Neural crest cell (in vitro differentiated cells): ENCODE measurements at regions not wholly inside any gene's neighbourhood (a gene's known extent, or its start where the extent isn't known, plus 50 kb on each side); places are given as distances from the start of the nearest gene placed in this dataset.

Experiments
- DNase-seq: peaks from one replicate; pipeline ENCODE4 v3.0.0; 2021; ENCODE audit warnings: low read depth, mixed read lengths, low spot score
- H3K27ac Mint-ChIP-seq: one replicate; pipeline ENCODE4 v1.8.0; 2021; ENCODE audit warnings: mild to moderate bottlenecking, mixed read lengths; ENCODE audit not compliant: unreplicated experiment
- H3K27me3 Mint-ChIP-seq: 2 replicates; pipeline ENCODE4 v1.8.0; 2021; ENCODE audit warnings: low read depth, mild to moderate bottlenecking, mixed read lengths
- H3K36me3 Mint-ChIP-seq: 2 replicates; pipeline ENCODE4 v1.8.0; 2021; ENCODE audit warnings: low read depth, mild to moderate bottlenecking, mixed read lengths
- H3K4me1 Mint-ChIP-seq: 2 replicates; pipeline ENCODE4 v1.8.0; 2021; ENCODE audit warnings: mixed read lengths
- H3K4me3 Mint-ChIP-seq: one replicate; pipeline ENCODE4 v1.8.0; 2021; ENCODE audit warnings: mild to moderate bottlenecking, mixed read lengths
- H3K9me3 Mint-ChIP-seq: 2 replicates; pipeline ENCODE4 v1.8.0; 2021; ENCODE audit warnings: mixed read lengths
- TF ChIP-seq, protein P1 (sequence below): fragments of 200-600 bp; sonication (generic); conservative IDR thresholded peaks from 2 replicates; pipeline ENCODE4 v1.5.0; 2021; ENCODE audit warnings: antibody characterized with exemption, mild to moderate bottlenecking

DNA sequence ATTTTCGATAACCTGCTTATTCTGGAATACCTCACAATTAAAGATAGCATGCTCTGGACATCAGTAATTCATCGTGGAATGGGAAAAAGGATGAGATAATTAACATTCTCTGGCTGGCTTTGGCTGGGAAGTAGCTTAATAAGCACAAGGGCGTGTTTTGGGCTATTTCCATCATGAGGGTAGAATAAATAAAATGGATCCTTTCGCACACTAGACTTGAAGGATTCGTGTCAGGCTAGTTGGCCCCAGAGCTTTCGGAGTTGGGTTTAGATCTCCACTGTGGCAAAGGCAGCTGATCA is 151.2 kb upstream of the ADRA1B start:
- Mint-ChIP-seq H3K36me3 (no peaks in the 10 kb centered on the region), H3K27ac (no peak overlapping the region), H3K4me3 (no peak overlapping the region), H3K4me1 (peaks cover 15% of the 10 kb centered on the region), H3K27me3 (no peaks in the 10 kb centered on the region), H3K9me3 (peaks cover 5% of the 10 kb centered on the region)
- TF ChIP-seq, protein P1, sequence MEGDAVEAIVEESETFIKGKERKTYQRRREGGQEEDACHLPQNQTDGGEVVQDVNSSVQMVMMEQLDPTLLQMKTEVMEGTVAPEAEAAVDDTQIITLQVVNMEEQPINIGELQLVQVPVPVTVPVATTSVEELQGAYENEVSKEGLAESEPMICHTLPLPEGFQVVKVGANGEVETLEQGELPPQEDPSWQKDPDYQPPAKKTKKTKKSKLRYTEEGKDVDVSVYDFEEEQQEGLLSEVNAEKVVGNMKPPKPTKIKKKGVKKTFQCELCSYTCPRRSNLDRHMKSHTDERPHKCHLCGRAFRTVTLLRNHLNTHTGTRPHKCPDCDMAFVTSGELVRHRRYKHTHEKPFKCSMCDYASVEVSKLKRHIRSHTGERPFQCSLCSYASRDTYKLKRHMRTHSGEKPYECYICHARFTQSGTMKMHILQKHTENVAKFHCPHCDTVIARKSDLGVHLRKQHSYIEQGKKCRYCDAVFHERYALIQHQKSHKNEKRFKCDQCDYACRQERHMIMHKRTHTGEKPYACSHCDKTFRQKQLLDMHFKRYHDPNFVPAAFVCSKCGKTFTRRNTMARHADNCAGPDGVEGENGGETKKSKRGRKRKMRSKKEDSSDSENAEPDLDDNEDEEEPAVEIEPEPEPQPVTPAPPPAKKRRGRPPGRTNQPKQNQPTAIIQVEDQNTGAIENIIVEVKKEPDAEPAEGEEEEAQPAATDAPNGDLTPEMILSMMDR = no peak
- DNase-seq = no peak

DNA sequence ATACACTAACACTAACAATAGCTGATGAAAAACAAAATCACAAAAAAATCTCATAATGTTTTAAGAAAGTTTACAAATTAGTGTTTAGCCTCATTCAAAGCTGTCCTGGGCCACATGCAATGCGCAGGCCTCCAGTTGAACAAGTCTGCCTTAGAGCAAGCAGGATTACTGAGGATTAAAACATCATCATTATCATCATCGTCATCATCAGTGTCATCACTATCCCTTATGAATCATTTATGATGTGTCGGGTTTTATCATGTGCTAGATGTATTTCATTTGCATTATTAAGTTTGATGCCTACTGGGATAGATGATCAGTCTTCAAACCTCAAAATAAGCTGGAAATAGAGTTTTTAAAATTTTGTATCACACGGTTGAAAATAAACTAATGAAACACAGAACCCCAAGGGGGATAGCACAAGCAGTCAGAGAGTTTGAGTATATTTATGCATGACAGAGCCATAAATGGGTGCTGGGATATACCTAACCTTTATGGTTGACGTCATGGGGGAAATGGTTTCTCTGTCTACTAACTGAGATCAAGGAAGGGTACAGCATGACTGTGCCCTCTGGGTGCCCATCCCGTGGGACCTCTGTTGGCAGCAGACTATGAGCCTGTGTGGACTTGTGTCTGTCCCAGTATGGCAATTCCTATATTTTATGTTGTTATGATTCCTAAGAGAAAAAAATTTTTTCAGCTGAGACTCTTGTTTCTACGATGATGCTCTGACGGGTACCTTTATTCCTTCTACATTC is 150.3 kb upstream of the ADRA1B start:
- H3K4me1 Mint-ChIP-seq = peaks cover 15% of the 10 kb centered on the region
- DNase-seq = no peak
- H3K36me3 Mint-ChIP-seq = no peaks in the 10 kb centered on the region
- H3K4me3 Mint-ChIP-seq = no peak overlapping the region
- TF ChIP-seq, protein P1 = no peak
- H3K9me3 Mint-ChIP-seq = peaks cover 5% of the 10 kb centered on the region
- no peaks in the 10 kb centered on the region for H3K27me3 Mint-ChIP-seq
- H3K27ac Mint-ChIP-seq = no peak overlapping the region

DNA sequence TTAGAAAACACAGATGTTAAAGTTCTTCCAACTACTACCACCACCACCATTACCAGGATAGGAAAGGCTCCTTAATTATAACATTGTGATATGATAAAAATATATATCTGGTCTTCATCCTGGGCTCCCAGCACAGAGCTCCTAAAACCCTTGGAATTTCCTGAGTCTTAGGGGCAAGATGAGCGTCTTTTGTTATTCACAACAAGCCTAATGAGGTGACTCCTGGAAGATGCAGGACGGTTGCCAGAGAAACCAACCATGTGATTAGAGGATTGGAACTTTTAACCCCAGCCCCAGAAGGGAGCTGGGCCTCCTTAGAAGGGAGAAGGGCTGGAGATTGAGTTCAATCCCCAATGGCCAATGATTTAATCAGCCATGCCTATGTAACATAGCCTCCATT is 148.0 kb upstream of the ADRA1B start:
- Mint-ChIP-seq H3K27ac (no peak overlapping the region), H3K4me3 (no peak overlapping the region), H3K27me3 (peaks cover 5% of the 10 kb centered on the region), H3K9me3 (peaks cover 5% of the 10 kb centered on the region), H3K4me1 (peaks cover 19% of the 10 kb centered on the region), H3K36me3 (no peaks in the 10 kb centered on the region)
- TF ChIP-seq, protein P1 = no peak
- no peak for DNase-seq

DNA sequence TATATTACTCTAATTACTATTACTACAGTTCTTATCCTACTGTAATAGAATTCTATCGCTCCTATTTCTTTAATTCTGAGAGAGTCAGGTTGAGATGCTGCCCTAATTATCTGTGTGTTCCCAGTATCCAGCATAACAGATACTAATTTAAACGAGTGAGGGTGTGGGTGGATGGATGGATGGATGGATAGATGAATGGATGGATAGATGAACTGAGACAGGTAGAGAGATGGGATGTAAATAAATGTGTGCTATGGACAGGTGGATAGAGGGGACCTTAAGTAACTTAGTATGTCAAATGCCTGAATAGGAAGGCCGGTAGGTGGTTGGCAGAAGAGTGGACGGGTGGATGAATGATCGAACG is 143.6 kb upstream of the ADRA1B start:
- no peak for DNase-seq
- Mint-ChIP-seq H3K36me3 (no peaks in the 10 kb centered on the region), H3K27me3 (peaks cover 29% of the 10 kb centered on the region), H3K4me3 (peak overlapping the region; percentile 48), H3K27ac (no peak overlapping the region), H3K9me3 (peaks cover 4% of the 10 kb centered on the region), H3K4me1 (peaks cover 20% of the 10 kb centered on the region)
- TF ChIP-seq, protein P1 = no peak

DNA sequence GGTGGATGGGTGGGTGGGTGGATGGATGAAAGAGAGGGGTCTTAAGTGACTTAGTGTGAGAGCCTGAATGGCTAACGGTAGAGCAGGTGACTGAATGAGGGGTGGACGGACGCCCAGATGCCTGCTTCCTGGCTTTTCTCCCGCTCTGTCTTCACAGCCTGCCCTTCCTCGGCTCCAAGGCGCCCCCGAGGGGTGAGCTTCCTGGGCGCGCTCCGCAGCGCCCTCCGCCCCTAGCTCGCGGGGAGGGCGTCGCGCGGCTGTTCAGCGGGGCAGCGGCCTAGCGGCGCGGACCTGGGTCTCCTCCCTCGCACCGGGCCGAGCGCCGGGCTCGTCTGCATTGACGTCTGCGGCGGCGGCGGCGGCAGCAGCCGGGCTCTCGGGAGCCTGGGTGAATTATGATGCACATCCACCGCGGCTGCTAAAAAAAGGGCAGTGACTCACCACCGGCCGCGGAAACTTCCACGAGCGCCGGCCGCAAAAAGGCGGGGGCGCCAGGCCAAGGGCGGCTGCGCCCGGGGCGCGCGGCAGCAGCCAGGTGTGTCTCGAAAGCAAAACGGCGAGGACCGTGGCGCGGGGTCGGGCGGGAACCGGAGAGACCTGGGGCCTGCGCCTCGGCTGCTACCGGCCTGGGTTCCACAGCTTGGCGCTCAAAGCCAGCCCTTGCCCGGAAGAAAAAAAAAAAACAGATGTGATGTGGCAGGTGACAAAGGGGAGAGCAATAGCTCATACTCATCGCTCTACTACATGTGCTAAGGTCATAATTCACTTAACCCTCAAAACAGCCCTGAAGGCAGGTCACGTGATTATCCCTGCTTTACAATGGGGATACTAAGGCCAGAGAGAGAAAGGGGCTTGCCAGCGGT is 143.0 kb upstream of the ADRA1B start:
- Mint-ChIP-seq H3K36me3 (no peaks in the 10 kb centered on the region), H3K4me3 (peak overlapping the region; percentile 78), H3K9me3 (no peaks in the 10 kb centered on the region), H3K27me3 (peaks cover 32% of the 10 kb centered on the region), H3K4me1 (peaks cover 14% of the 10 kb centered on the region), H3K27ac (peak overlapping the region; percentile 48)
- TF ChIP-seq, protein P1 = no peak
- DNase-seq = peak; percentile 35
